ENCODE measurements at regions not wholly inside any gene's neighbourhood (a gene's known extent, or its start where the extent isn't known, plus 50 kb on each side); places are given as distances from the start of the nearest gene placed in this dataset.

GRCh38 chr1:88175120-88175630, 508.9 kb upstream of the PKN2 start:
- no peak for TF ChIP-seq ZFP30 (CRISPR knock-in tag; IDR thresholded peaks at IDR 0.05)
- TF ChIP-seq ZNF70 (CRISPR knock-in tag; IDR thresholded peaks at IDR 0.05) = no peak
- no peak for TF ChIP-seq ZNF8 (CRISPR knock-in tag; IDR thresholded peaks at IDR 0.05)
- no peak for TF ChIP-seq ARNTL (CRISPR knock-in tag; IDR thresholded peaks at IDR 0.05; ENCODE audit: borderline replicate concordance, low read depth)
- TF ChIP-seq ZFP3 (CRISPR knock-in tag; IDR thresholded peaks at IDR 0.05) = no peak
- TF ChIP-seq ISL1 (CRISPR knock-in tag; IDR thresholded peaks at IDR 0.05) = no peak
- no peak for TF ChIP-seq PATZ1 (CRISPR knock-in tag; IDR thresholded peaks at IDR 0.05; ENCODE audit: borderline replicate concordance)
- no peak for TF ChIP-seq ZNF565 (CRISPR knock-in tag; conservative IDR thresholded peaks at IDR 0.05; ENCODE audit: low read depth)
- TF ChIP-seq TOX (CRISPR knock-in tag; IDR thresholded peaks at IDR 0.05; ENCODE audit: borderline replicate concordance) = no peak
- no peak for TF ChIP-seq RARB (CRISPR knock-in tag; IDR thresholded peaks at IDR 0.05)
- no peak for TF ChIP-seq TSHZ2 (CRISPR knock-in tag; IDR thresholded peaks at IDR 0.05)
- no peak for TF ChIP-seq POU6F1 (CRISPR knock-in tag; IDR thresholded peaks at IDR 0.05; ENCODE audit: borderline replicate concordance, low read depth)
